ENCODE measurements at regions not wholly inside any gene's neighbourhood (a gene's known extent, or its start where the extent isn't known, plus 50 kb on each side); places are given as distances from the start of the nearest gene placed in this dataset.

DNA sequence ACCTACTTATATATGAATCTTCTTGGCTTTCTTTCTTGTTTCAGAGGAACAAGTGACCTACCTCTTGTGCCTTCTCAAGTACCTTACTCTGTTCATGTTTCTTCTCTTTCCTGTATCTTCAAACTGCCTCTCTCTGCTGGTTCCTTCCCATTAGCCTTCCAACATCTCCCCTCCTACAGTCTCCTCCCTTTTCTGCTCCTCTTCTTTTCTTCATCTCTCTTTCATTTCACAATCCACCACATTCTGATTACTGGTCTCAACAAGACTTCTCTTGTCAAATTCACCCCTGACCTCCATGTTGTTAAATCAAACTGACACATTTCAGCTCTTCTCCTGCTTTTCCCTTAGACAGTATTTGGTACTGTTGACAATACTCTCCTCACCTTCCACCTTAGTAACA lies 95.6 kb downstream of the BRMS1L start:
- H3K4me1 ChIP-seq, result no peaks in the 10 kb centered on the region
- no peak overlapping the region for H3K27ac ChIP-seq
- no peaks in the 10 kb centered on the region for H3K36me3 ChIP-seq
- H3K4me3 ChIP-seq, result no peak overlapping the region
- no peak for FAIRE-seq
- intact Hi-C loops (cut with DNase I), result no loop called here
- TF ChIP-seq, protein P1, sequence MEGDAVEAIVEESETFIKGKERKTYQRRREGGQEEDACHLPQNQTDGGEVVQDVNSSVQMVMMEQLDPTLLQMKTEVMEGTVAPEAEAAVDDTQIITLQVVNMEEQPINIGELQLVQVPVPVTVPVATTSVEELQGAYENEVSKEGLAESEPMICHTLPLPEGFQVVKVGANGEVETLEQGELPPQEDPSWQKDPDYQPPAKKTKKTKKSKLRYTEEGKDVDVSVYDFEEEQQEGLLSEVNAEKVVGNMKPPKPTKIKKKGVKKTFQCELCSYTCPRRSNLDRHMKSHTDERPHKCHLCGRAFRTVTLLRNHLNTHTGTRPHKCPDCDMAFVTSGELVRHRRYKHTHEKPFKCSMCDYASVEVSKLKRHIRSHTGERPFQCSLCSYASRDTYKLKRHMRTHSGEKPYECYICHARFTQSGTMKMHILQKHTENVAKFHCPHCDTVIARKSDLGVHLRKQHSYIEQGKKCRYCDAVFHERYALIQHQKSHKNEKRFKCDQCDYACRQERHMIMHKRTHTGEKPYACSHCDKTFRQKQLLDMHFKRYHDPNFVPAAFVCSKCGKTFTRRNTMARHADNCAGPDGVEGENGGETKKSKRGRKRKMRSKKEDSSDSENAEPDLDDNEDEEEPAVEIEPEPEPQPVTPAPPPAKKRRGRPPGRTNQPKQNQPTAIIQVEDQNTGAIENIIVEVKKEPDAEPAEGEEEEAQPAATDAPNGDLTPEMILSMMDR (IDR thresholded peaks at IDR 0.05), result no peak
- no peak for DNase-seq
- no peak for ATAC-seq
- no peaks in the 10 kb centered on the region for H3K9me3 ChIP-seq
- H3K27me3 ChIP-seq, result no peaks in the 10 kb centered on the region
